Neural progenitor cell (in vitro differentiated cells): ENCODE measurements at regions not wholly inside any gene's neighbourhood (a gene's known extent, or its start where the extent isn't known, plus 50 kb on each side); places are given as distances from the start of the nearest gene placed in this dataset.

Experiments
- EZH2 ChIP-seq: fragments of 200-600 bp; sonication (generic); IDR thresholded peaks from 2 replicates; pipeline ENCODE4 v1.6.1; 2017; ENCODE audit warnings: antibody characterized with exemption, mild to moderate bottlenecking, moderate library complexity
- TF ChIP-seq, protein P1 (sequence below): fragments of 200-600 bp; sonication (generic); IDR thresholded peaks from 2 replicates; pipeline ENCODE4 v1.5.1; 2017; ENCODE audit warnings: antibody characterized with exemption, mild to moderate bottlenecking

DNA sequence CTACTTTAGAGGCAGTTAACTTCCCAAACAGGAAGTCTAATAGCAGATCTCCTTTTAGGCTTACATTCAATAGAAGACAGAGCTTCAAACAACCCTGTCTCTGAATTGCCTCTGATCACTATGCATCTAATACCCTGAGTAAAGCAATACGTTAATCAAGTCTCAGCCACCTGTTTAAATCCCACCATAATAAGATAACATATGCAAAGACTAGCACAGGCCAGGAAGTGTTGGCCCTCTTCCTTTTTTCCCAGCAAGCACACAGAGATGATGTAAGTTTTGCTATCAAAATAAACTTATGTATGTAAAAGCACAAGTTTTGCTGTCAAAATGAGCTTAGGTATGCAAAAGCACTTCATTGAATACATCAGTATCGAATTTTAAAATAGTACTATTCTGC, 385.5 kb downstream of the RND3 start:
- TF ChIP-seq, protein P1, sequence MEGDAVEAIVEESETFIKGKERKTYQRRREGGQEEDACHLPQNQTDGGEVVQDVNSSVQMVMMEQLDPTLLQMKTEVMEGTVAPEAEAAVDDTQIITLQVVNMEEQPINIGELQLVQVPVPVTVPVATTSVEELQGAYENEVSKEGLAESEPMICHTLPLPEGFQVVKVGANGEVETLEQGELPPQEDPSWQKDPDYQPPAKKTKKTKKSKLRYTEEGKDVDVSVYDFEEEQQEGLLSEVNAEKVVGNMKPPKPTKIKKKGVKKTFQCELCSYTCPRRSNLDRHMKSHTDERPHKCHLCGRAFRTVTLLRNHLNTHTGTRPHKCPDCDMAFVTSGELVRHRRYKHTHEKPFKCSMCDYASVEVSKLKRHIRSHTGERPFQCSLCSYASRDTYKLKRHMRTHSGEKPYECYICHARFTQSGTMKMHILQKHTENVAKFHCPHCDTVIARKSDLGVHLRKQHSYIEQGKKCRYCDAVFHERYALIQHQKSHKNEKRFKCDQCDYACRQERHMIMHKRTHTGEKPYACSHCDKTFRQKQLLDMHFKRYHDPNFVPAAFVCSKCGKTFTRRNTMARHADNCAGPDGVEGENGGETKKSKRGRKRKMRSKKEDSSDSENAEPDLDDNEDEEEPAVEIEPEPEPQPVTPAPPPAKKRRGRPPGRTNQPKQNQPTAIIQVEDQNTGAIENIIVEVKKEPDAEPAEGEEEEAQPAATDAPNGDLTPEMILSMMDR, result no peak
- TF ChIP-seq EZH2, result no peak
